Nucleus accumbens (tissue), 56 donors: ENCODE measurements at regions not wholly inside any gene's neighbourhood (a gene's known extent, or its start where the extent isn't known, plus 50 kb on each side); places are given as distances from the start of the nearest gene placed in this dataset.
"Not testable (repeated sequence)": the region's sequence is repeated elsewhere in the genome, so short reads cannot be mapped to it uniquely, and the experiment has no call there.

ENCODE experiments used
- DNase-seq, 56 donors: peaks; one replicate each; lab custom pipeline; 2025; lab: John Stamatoyannopoulos, UW

DNA sequence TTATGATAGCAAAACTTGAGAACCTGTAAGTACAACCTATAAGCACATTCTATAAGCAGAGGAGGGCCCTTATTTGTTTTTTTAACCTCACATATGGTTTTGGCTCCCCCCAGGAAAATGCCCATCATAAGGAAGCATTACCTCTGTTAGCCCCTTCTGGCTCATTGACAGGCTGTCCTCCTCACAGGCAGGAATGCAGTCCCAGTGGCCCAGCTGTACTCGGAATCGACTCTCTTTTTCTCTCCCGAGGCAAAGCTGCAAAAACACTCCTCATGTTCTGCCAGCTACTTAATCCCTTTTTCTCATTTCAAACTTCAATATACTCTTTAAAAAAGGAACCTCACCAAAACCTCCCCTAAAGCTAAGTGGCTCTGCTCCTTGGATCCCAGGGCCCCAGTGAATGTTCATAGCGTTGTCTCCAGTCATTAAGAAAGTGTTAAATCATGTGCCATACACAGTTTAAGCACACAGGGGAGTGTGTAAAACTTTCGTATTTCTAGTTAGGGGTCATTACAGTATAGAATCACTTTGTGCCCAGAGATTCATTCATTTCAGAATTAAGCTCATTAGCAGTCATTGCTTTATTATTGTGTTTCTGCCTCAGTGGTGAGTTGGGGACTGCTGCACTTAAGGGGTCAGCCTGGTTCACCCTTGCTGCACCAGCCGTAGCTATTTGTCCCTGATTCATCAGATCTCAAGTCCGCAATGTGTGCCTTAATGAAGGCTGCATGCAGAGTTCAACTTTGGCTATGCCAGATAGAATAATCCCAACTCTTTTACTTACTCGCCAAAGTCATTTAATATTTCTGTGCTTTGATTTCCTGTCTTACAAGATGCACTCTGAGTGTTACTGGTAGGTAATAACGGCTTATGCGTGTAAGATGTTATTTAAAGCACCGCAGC, 57.6 kb downstream of the JRKL start:
- DNase-seq = no peak

DNA sequence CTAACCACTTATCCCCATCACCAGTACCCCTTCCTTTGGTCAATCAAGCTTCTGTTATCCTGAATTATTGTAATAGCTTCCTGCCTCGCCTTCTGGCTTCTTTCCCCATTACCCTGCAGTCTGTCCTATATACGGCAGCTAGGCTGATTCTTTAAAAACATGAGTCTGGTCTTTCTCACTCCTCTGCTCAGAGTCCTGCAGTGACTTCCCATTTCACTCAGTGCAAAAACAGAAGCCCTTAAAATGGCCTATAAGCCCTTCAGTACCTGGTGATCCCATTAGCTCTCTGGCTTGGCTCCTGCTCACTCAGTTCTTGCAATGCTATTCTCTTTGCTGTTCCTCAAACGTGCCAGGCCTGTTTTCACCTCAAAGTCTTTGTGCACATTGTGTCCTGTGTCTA, 58.4 kb downstream of the JRKL start:
- no peak for DNase-seq

DNA sequence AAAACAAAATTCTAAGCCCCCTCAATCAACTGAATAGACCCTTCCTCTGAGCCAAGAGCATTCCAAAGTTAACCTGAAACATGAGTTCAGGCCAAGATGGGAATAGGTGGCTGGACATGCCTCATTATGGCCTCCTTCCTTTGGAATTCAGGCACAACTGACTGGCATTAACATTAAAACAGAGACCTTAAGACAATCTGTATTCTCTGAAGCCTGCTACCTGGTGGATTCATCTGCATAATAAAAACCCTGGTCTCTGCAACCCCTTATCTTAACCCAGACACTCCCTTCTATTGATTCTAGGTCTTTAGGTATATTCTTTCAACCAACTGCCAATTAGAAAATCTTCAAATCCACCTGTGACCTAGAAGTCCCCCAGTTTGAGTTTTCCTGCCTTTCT, 66.3 kb downstream of the JRKL start:
- DNase-seq = no peak

DNA sequence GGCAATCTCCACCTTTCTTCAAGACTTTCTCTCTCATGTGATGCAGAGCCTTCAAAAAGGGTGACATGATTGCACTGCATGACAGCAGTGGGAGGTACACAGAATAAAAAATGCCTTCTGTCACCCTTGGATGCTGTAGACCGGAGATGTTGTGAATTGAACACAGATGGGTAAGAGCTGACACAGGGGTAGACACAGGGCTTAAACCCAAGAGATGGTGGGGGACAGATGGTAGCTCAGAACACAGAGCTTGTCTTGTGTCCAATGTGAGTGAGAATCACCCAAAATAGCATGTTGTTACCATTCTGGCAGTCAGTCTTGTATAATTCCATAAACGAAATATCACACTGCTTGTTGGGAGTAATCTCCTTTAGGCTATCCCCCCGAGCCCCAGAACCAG, 69.9 kb downstream of the JRKL start:
- no peak for DNase-seq

DNA sequence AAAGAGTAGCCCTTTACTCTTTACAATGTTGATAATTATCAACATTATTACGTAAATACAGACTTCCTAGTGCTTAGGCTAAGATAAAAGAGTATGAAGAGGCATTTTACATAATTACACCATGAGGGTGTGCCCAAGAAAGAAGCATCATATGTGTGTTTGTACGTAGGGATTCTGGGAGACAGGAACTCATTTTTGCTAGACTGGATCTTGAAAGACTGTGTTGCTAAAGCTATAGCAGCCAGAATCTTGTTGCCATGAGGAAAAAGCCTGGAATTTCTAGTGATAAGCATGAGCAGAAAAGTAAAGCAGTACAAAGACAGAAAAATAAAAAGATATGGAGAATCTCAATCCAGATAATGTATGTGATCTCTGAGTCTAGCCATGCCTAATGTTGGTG, 72.1 kb downstream of the JRKL start:
- no peak for DNase-seq

DNA sequence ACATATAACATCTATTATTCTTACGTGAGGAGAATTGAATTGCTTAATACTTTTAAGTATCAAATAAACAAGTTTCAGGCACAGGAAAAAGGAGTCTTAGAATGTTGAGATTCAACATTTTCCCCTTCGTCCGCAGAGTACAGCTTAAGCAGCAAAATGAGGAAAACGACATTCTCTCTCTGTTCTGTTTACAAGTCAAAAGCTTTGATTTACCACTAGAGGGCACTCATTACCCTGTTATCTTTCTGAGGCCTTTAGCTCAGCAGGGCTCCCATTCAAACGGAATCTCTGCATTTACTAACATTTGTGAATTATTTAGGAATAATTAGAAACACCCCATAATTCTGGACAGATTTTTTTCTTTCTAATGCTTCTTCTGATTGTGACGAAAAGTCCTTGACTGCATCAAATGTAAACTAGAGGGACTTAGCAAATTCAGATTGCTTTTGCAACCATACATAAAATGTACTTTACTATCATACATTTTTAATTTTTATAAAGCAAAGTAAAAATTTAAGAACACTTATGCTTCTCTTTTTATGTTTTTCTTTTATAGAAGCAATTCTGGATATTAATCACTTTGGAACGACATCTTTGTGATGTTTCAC, 75.0 kb downstream of the JRKL start:
- DNase-seq = peak in 7 of 56 donors; percentile 0 to 21 (median 7)

DNA sequence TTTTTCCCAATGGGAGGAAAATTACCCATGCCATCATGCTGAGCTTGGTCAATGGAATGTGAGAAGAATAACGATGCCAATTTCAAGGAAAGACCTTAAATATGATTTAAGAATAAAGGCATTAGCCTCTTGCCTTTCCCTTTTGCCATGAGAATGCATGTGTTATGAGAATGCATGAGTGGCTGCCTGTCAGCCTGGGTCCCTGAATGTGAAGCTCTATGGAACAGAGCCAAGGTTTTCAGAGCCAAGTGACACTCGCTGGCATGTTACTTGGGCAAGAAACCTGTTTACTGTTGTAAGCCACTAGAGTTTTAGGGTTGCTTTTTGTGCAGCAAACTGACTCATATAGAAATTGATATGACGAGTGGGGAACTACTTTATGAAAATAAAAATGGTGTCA, 75.7 kb downstream of the JRKL start:
- DNase-seq = peak in 1 of 56 donors; percentile 30

DNA sequence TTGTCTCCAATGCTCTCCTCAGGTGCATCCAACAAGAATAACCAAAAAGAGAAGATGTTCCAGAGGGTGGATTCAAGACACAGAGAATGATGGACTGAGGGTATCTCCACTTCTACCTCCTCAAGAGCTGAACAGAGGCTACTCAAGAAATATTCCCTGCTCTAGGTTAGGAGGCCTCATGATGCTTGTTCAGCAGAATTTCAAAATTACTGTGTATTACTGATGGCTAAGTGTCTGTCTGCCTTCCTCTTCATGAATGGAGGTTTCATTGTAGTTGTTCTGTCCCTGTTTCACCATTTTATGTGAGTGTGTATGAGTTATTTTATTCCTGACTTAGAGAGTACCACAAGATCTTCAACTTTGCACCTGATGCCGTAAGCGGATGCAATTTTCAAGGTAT, 76.8 kb downstream of the JRKL start:
- DNase-seq = no peak

DNA sequence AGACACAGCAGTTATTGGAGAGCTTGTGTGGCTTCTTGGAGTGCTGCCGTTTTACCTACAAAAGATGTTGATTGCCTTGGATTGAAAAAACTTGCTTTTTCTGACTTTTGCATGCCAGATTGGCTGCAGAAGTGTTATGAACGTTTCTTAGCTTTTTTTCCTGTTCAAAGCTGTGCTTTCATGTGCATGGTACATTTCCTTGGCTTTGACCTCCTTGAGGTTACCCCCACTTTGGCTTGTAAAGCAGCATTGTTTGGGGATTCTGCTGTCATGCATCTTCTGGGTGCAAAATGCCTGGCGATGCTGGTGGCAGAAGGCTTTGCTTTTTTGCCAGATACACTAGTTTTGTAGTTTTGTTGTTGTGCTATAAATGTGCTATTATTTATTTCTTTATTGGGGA, 80.0 kb downstream of the JRKL start:
- DNase-seq = no peak

DNA sequence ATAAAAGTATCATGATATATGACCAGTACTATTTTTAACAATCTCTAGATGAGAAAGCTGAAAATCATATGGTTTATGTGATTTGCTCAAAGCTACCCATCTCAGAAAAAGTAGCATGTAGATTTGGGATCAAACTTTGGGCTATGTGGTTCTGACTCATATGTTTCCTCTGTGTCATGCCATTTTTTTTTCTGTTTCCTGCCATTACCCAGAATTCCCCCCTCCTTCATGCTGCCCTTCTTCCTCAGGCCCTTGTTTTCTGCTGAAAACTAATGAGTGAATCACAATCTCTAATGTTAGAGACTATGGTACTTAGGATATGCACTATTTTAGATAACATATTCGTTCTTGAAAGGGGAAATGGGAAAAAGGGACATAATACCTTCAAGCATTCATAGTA, 80.7 kb downstream of the JRKL start:
- no peak for DNase-seq

DNA sequence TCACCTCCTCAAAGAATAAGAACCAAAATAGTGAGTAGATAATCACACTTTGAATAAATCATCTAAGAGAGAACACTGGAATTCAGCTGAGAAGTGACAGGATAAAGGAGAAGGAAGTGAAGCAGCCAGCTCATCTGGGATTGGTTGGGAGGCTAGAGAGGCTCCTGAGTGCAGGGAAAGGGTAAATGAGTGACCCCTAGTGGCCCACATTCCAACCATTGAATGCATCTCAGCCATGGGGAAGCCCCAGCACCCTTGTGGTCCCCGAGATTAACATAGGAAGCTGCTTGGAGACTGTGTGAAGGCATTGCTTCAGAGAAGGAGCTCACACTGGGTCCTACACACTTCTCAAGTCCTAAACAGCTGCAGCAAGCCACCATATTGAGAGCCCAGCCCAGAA, 82.3 kb downstream of the JRKL start:
- DNase-seq = no peak

DNA sequence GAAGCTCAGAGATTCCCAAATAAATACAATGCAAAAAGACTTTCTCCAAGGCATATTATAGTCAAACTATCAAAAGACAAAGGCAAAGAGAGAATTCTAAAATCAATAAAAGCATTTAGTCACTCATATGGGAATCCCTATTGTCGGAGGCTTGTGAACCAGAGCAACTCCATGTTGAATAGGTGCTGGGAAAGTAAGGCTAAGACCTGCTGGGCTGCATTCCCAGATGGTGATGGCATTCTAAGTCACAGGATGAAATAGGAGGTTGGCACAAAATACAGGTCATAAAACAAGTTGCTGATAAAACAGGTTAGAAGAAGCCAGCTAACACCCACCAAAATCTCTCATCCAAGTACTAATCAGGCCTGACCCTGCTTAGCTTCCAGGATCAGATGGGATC, 84.5 kb downstream of the JRKL start:
- no peak for DNase-seq

DNA sequence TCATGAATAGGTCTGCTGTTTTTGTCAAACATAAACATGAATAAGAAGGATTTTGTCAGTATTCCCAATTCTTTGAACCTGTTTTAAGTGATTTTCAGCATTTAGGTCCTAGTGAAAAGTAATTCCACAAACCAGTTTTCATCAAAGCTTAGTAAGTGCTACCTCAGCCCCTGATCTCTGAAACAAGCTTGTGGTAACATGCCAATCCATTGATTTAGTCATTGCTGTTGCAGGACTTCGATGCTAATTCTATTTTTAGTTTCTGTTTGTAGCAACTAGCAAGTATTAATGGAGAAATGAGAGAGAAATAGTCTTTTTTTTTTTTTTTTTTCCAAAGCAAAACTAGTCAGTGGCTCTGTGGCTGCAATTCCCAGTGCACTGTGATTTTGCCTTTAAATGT, 91.4 kb downstream of the JRKL start:
- DNase-seq = no peak

DNA sequence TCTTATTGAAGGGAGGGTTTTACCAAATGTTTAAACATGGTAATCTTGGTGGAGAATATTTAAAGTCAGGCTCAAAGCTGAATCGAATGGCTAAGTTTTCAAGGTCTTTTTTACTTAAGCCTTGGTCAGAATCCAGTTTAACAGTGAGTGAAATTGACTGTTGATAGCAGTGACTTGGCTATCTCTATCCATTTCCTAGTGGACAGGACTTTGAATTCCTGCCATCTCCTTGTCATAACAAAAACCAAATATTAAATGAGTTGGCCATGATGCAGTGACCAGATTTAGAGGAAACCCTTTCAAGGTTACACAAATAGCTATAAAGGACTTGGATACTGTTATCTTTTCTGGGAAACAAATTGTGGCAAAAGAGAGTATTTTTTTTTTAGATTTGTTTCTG, 92.0 kb downstream of the JRKL start:
- no peak for DNase-seq

DNA sequence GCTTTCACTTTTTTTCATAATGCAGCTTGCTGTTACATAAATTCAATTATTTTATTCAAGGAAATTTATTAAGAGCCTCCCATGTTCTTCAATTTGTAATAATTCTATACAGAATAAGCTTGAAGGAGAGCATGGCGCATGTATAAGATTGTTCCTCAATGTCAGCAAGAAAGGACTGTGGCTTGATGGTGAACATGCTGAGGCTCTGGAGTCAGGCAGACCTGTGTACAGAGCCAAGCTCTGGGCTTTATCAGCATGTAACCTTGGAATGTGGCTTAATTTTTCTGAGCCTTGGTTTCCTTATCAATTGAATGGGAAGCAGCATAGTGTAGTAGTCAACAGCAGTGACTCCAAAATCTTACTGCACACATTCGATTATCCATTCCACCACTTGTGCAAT, 92.4 kb downstream of the JRKL start:
- no peak for DNase-seq

DNA sequence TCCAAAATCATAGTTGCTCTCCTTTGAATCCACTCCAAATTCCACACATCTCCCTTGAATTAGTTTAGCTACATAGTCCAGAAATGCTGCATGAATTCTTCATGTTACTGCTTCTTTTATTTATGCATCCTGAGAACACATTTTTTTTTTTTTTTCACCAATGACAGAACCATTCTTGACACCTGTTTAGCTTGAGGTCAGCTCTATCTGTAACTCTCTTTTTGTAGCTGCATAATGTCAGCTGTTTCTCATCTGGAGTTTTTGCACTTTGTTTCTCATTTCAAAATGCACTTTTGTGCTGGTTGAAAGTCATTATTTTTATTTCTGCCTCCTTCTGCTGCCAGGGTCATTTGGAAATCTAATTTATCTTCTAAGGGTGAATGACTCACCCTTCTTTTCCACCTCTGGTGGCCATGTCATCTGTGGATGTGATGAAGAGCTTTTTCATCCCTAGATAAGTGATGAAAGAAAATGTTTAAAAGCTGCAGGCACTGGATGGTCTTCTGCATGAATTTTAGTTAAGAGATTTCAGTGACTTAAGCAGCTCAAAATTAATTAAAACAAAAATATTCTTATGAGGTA, 93.7 kb downstream of the JRKL start:
- no peak for DNase-seq

DNA sequence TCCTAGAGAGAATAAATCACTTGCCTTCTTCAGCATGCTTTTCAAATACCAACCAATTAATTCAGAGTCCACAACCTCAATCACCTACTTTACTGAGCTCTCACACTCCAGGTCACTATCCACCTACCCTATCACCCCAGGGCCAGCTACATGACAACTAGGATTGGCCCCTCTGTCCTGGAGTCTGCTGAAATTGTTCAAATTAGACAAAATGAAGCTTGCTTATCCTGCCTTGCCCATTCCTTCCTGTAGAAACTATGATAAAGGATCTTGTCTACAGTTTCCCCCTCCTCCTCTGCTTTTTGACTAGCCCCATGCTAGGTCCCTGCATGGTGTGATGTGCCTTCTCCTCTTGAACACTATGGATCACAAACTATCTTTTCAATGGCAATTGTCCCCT, 94.5 kb downstream of the JRKL start:
- DNase-seq = no peak

DNA sequence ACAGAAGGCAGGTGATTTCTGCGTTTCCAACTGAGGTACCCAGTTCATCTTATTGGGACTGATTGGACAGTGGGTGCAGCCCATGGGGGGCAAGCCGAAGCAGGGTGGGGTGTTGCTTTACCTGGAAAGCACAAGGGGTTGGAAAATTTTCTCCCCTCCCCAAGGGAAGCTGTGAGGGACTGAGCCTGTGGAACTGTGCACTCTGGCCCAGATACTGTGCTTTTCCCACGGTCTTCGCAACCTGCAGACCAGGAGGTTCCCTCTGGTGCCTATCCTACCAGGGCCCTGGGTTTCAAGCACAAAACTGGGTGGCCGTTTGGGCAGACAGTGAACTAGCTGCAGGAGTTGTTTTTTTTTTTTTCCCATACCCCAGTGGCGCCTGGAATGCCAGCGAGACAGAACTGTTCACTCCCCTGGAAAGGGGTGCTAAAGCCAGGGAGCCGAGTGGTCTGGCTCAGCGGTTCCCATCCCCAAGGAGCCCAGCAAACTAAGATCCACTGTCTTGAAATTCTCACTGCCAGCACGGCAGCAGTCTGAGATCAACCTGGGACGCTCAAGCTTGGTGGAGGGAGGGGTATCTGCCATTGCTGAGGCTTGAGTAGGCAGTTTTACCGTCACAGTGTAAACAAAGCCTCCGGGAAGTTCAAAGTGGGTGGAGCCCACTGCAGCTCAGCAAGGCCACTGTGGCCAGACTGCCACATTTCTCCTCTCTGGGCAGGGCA, 97.2 kb downstream of the JRKL start:
- no peak for DNase-seq

DNA sequence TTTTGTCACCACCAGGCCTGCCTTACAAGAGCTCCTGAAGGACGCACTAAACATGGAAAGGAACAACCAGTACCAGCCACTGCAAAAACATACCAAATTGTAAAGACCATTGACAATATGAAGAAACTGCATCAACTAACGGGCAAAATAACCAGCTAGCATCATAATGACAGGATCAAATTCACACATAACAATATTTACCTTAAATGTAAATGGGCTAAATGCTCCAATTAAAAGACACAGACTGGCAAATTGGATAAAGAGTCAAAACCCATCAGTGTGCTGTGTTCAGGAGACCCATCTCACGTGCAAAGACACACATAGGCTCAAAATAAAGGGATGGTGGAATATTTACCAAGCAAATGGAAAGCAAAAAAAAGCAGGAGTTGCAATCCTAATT, 99.1 kb downstream of the JRKL start:
- not testable (repeated sequence) for DNase-seq

DNA sequence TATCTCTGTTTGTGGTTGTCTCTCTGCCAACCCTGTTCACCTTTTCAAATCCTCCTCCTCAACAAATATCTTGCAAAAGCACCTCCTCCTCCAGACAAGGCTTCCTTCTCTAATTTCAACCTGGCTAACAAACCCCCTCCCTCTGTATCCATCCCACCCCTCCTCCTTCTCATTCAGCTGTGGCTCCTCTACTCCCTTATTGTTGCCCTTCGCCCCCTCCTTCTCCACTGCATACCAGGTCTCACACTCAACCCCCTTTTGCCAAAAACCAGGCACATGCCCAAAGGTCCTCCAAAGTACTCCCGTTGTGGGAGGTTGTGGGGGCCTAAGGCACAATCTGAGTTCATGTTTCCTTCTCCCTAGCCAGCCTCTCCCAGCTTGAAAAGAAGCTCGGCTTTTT, 110.6 kb downstream of the JRKL start:
- no peak for DNase-seq

DNA sequence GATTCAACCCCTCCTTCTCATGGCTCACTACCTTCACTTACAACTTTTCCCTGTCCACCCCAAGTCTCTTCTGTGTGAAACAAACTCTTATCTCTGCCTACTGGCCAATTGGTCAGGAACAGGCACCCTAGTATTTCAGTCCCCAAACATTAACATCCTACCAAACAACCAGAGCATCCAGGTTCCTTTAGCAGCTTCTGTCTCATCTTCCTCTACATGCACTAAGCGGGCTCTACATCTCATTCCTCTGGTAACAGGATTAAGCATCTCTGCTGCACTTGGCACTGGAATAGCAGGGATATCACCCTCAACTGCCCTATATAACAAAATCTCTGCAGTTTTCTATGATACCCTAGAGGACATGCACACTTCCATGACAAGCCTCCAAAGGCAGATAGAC, 116.2 kb downstream of the JRKL start:
- DNase-seq = no peak
